Stimulated activated CD8-positive, alpha-beta memory T cell treated with anti-CD3 and anti-CD28 coated beads, Interleukin-15, amount 100 ng/mL, for 4 hours (primary cell): ENCODE measurements at regions not wholly inside any gene's neighbourhood (a gene's known extent, or its start where the extent isn't known, plus 50 kb on each side); places are given as distances from the start of the nearest gene placed in this dataset.

ENCODE experiments used
- DNase-seq, 2 donors: peaks; one replicate each; pipeline ENCODE4 v3.0.0-alpha.2; 2020; ENCODE audit warnings: low read depth in 2 of 2

- no peak for DNase-seq
Measured at GRCh38 chr21:24131056-24131455, 1476.2 kb downstream of the MRPL39 start.

DNA sequence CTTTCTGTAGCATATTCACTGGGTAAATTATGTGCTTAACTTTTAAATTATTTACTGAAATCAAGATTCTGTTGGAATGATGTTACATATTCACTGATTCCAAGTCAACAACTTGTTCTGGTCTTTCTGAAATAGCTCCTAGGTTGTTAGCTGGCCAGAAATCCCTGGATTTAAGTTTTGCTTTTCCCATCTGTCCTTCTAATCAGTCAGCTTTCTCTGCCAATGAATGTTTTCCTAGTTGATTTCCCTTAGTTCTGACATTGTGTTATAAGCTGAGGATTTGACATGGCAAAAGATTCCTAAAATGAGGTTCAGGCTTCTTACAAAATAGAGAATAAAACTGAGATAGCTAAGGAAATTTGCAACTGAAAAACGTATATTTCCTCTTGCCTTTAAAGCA lies 1479.6 kb downstream of the MRPL39 start:
- DNase-seq = no peak

- no peak for DNase-seq
Measured at GRCh38 chr21:24123785-24124184, 1483.5 kb downstream of the MRPL39 start.

DNA sequence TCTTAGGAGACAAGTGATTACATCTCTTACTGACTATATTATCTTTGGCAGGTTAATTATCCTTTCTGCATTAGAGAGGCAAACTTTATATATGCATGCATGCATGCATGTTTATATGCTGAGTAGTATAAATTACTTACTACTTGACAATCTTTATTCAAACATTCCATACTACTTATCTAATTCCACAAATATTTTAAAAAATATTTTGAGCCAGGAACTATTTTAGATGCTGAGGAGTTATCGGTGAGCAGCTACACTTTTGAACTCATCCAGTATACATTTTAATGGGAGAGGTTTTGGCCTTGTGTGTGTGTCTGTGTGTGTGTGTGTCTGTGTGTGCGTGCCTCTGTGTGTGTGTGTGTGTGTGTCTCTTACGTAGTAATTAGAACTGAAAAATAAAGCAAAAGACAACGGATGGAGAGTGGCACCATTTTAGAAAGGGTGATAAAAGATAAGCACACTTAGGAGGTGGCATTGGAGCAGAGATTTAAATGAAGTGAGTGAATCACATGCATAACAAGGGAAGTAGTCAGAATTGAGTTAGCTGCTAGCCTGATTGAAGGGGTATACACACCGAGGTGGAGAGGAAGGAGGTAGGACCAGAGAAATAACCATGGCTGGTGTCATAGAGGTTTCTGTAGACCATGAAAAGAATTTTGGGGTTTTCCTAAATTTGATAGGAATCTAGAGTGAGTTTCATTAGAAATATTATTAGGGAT lies 1488.4 kb downstream of the MRPL39 start:
- DNase-seq = no peak

GRCh38 chr21:24115141-24115540 lies 1492.1 kb downstream of the MRPL39 start:
- no peak for DNase-seq

DNA sequence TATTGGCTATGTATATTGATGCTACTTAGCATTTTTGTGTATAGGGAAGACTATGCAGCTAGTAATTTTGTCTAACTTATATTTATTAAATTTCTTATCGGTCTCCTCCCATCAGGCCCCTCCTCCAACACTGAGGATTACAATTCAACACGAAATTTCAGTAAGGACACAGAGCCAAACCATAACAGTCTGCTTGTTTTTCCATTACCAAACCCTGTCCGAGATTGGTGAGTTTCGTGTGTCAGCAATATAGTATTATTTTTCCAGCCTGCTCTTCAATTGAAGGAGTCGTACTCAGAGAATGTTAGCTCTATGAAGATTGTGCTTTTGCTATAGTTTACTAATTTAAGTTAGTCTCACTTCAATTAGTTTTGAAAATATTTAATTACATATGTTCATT lies 1495.3 kb downstream of the MRPL39 start:
- DNase-seq = no peak

GRCh38 chr21:24110846-24111245 lies 1496.4 kb downstream of the MRPL39 start:
- no peak for DNase-seq

GRCh38 chr21:24097181-24097580 lies 1510.1 kb downstream of the MRPL39 start:
- DNase-seq = no peak

DNA sequence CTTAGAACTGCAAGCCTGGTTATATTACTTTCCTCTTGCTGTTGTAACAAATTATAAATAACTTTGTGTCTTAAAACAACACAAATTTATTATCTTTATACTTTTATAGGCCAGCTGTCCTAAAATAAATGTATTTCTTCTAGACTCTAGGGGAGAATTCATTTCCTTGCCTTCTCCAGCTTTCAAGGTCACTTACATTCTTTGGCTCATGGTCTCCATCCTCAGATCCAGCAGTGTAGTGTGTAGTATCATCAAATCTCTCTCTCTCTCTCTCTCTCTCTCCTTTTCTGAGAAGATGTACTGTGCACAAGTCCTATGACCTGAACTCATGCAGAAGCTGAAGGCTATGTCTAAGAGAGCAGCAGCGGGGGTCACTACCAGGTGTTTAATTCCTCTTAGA lies 1510.6 kb downstream of the MRPL39 start:
- no peak for DNase-seq

DNA sequence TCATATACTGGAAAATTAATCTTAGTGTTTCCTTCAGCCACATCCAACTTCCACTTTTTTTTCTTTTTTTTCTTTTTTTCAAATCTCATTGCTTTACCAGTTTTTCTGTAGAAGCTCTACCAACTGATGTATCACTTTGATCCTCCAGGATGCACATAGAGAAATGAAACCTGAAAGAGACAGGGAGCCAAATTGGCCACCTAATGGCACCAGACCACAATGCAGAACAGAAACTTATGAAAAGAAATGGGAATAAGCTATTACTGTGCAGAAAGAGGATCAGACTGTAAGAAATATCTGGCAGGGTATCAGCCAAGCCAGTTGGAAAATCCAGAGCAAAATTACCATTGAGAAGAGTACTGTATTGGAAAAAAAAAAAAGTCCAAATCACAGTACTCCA lies 1514.2 kb downstream of the MRPL39 start:
- DNase-seq = no peak

DNA sequence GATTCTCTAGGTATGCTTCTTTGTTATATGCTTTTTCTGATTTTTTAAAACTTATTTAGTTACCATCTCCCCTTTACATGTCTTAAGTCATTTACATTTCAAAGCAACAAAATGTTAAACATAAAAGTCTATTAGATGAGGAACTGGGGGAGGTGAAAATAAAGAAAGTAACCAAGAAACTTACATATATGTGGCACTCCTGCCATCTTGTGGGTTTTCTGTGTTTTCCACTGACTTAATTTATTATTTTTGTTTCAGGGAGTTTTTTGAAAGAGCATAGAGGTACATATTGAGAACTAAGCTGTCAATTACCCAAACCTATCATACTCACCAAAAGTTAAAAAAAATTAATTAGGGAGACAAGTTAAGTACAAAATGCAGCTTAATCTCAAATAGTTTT lies 1531.1 kb downstream of the MRPL39 start:
- no peak for DNase-seq

- DNase-seq = no peak
Measured at GRCh38 chr21:24055696-24056095, 1551.6 kb downstream of the MRPL39 start.

DNA sequence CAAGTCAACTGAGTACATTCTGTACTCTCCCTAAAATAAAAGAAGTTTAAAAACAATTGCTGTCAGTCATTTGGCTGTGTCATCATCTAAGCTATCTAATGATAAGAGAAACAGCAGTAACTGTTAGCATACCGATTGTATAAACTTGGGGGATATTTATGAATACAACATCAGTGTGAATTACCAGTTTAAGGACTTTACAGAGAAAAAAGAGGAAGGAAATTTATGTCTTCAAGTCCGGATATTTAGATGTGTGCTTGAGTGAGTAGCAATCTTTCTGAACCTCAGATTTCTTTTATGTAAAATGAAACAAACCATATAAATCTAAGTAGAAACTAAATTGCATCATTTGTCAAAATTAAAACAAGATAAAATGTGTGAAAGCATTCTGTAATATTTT lies 1557.0 kb downstream of the MRPL39 start:
- no peak for DNase-seq

DNA sequence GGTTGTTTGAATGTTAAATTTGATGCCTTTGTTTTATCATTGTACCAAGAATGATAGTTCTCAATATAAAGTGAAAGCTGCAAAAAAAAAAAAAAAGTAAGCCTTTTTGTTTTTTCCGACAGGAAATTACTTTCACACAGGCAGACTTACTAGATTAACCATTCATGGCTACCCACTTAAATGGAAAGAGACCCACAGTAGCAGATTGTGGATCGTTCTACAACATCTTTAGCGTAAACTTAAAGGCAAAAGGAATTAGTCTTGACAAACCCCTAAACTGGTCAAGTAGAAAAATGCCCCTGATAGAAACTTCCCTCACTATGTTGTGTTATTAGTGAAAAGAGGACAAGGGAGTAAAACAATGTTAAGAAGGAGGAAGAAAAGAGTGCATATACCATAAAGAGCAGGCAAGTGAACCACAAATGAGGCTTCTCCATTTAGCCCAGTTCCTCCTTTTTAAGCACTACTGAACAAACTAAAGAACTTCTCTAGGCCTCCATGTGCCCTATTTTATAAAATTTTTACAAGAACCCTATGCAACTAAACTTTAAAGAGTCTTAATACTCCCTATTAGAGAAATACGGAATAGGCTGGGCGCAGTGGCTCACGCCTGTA lies 1560.3 kb downstream of the MRPL39 start:
- DNase-seq = no peak

DNA sequence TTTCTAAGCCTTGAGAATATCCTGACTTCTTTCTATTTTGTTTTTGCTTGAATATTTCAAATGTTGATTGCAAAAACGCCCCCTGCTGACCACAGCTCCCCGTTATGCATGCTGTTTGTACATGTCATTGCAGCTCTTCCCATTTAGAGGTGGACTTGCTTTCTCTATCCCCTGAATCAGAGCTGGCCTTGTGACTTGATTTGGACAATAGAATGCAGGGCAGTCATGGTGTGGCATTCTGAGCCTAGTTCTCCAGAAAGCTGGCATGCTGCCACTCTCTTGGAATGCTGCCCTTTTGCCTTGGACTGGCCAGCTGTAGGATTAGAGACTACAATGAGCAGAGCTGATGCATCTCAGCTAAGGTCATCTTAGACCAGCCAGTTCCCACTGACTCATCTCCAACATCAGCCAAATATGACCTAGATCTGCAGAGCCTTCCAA lies 1561.5 kb downstream of the MRPL39 start:
- DNase-seq = no peak

DNA sequence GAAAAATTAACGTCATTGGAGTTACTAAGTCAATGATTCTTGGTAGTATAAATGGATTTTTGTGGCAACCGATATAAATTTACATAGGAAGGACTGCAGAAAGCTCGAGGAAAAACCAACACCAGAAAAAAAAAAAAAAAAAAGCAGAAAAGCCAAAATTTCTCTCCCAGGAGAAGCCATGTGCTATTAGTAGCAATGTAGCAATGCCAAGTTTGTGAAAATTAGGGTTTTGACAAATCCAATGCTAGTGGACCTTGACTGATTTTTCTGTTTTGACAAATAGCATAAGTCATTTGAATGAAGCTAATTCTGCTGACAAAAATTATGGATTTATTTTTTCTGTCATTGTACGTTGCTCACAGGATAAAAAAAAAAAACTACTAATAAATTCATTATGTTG lies 1561.9 kb downstream of the MRPL39 start:
- no peak for DNase-seq

DNA sequence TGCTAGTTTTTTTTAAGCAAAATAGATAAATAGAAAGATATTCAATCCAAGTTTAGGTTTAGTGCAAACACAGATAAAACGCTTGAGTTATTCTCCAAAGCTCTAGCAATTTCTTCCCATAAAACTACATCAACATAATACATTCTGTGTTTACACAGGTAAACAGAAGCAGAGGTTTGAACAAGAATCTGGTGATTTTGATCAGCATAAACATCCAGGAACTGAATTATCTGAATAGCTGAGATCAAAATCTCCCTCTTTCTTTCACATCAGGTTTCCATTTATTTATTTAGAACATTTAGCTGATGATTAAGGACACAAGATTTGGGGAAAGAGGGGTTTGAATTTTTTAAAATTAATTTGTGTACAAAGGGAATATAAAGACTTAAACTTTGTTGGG lies 1564.6 kb downstream of the MRPL39 start:
- DNase-seq = no peak

- DNase-seq = no peak
Measured at GRCh38 chr21:24032709-24033232, 1574.5 kb downstream of the MRPL39 start.

GRCh38 chr21:24027396-24027795 lies 1579.9 kb downstream of the MRPL39 start:
- no peak for DNase-seq

GRCh38 chr21:24025101-24025500 lies 1582.2 kb downstream of the MRPL39 start:
- no peak for DNase-seq

GRCh38 chr21:24023936-24024335 lies 1583.3 kb downstream of the MRPL39 start:
- DNase-seq = no peak

- no peak for DNase-seq
Measured at GRCh38 chr21:24023402-24023801, 1583.9 kb downstream of the MRPL39 start.

DNA sequence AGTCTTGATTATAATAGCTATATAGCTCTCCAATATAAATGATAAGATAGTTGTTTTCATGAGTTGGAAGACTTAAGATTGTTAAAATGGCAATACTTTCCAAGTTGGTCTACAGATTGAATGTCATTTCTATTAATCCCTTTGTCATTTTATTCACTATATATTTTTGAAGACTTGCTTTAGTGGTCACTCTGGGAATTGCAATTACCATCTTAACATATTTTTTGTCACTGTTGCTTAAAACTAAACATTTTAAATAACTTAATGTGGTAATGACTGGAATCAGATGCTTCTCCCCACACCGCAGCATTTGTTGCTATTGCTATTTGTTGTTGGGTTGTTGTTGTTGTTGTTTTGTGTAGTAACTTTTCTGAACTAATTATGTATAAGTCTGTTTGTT lies 1592.9 kb downstream of the MRPL39 start:
- DNase-seq = no peak
